ENCODE measurements at regions not wholly inside any gene's neighbourhood (a gene's known extent, or its start where the extent isn't known, plus 50 kb on each side); places are given as distances from the start of the nearest gene placed in this dataset.

GRCh38 chr11:15406851-15407351 lies 292.2 kb downstream of the INSC start:
- TF ChIP-seq CTCF (IDR thresholded peaks at IDR 0.05) (no peak), POLR2A (IDR thresholded peaks at IDR 0.05) (no peak), POLR2AphosphoS5 (IDR thresholded peaks at IDR 0.05) (no peak)

Measured in breast epithelium (tissue), 3 donors.